Left cardiac atrium (tissue), 4 donors: ENCODE measurements at regions not wholly inside any gene's neighbourhood (a gene's known extent, or its start where the extent isn't known, plus 50 kb on each side); places are given as distances from the start of the nearest gene placed in this dataset.
"Not testable (repeated sequence)": the region's sequence is repeated elsewhere in the genome, so short reads cannot be mapped to it uniquely, and the experiment has no call there.

Experiments
- ATAC-seq, 2 donors: fragments of 200-7000 bp; cut with Tn5 transposase; one replicate each; pipeline ENCODE4 v1.9.1; 2020; ENCODE audit warnings: mild to moderate bottlenecking in 2 of 2, moderate library complexity in 2 of 2
- DNase-seq: peaks from one replicate; pipeline ENCODE4 v3.0.0-alpha.2; 2020
- intact Hi-C, 2 donors: fragments of 100-400 bp; cut with DNase I; formaldehyde crosslinking; loops; one replicate each; pipeline versions ENCODE4 v1.14.1 to v1.15.1; 2022 to 2023
- donor health status: DM: no; HTN: yes; CAD: no.
- donor health status: DM: no; HTN: yes; CAD: no; lungs with severe emphysema.
- donor health status: DM: yes; HTN: yes; CAD: no.
- donor health status: Dilated cardiomyopathy.

- intact Hi-C loops, result no loop called here
- no peak for DNase-seq
Measured at GRCh38 chr6:4338884-4339283, 203.5 kb upstream of the ECI2 start.

GRCh38 chr6:4336778-4337442, 201.5 kb upstream of the ECI2 start:
- DNase-seq (no peak), ATAC-seq (peak in 1 of 2 donors; percentile 39)
- intact Hi-C loops, result no loop called here

More at GRCh38 chr6:4338884-4339283, 203.5 kb upstream of the ECI2 start:
- no peak for ATAC-seq

GRCh38 chr6:4336084-4336483, 200.7 kb upstream of the ECI2 start:
- intact Hi-C loops, result no loop called here
- ATAC-seq, result no peak
- no peak for DNase-seq

- intact Hi-C loops, ATAC-seq, DNase-seq: not testable (repeated sequence)
Measured at GRCh38 chr6:4334158-4334740, 198.9 kb upstream of the ECI2 start.

GRCh38 chr6:4327841-4328240, 192.5 kb upstream of the ECI2 start:
- no peak for ATAC-seq
- no peak for DNase-seq
- intact Hi-C loops, result no loop called here

GRCh38 chr6:4324746-4325145, 189.4 kb upstream of the ECI2 start:
- DNase-seq, result no peak
- ATAC-seq, result no peak
- intact Hi-C loops, result no loop called here

- DNase-seq (no peak), ATAC-seq (no peak)
- intact Hi-C loops, result no loop called here
Measured at GRCh38 chr6:4323322-4323721, 187.9 kb upstream of the ECI2 start.

- DNase-seq (no peak), ATAC-seq (peak in 1 of 2 donors; percentile 58)
- intact Hi-C loops, result no loop called here
Measured at GRCh38 chr6:4322846-4323309, 187.5 kb upstream of the ECI2 start.

- DNase-seq, result no peak
- intact Hi-C loops, result no loop called here
- ATAC-seq, result no peak
Measured at GRCh38 chr6:4322134-4322845, 186.9 kb upstream of the ECI2 start.

GRCh38 chr6:4320860-4321259, 185.5 kb upstream of the ECI2 start:
- intact Hi-C loops, result no loop called here
- DNase-seq, result no peak
- ATAC-seq, result peak in 1 of 2 donors; percentile 74

- ATAC-seq, result peak; percentile 41 to 64
- DNase-seq, result no peak
- intact Hi-C loops, result no loop called here
Measured at GRCh38 chr6:4319981-4320683, 184.8 kb upstream of the ECI2 start.

- intact Hi-C loops, result no loop called here
- DNase-seq (no peak), ATAC-seq (no peak)
Measured at GRCh38 chr6:4318321-4318720, 182.9 kb upstream of the ECI2 start.

- intact Hi-C loops, result no loop called here
- DNase-seq, result peak; percentile 60
- ATAC-seq, result peak; percentile 46 to 65
Measured at GRCh38 chr6:4316867-4317400, 181.6 kb upstream of the ECI2 start.

GRCh38 chr6:4314201-4314707, 178.9 kb upstream of the ECI2 start:
- no peak for DNase-seq
- no peak for ATAC-seq
- intact Hi-C loops, result no loop called here

- intact Hi-C loops, result no loop called here
- peak; percentile 61 for DNase-seq
Measured at GRCh38 chr6:4313044-4313686, 177.8 kb upstream of the ECI2 start.

GRCh38 chr6:4311976-4312860, 176.8 kb upstream of the ECI2 start:
- ATAC-seq (no peak), DNase-seq (no peak)
- intact Hi-C loops, result no loop called here

More at GRCh38 chr6:4313044-4313686, 177.8 kb upstream of the ECI2 start:
- peak; percentile 74 to 91 for ATAC-seq

GRCh38 chr6:4309540-4309939, 174.2 kb upstream of the ECI2 start:
- no peak for ATAC-seq
- intact Hi-C loops, result no loop called here
- DNase-seq, result no peak

GRCh38 chr6:4308364-4308763, 173.0 kb upstream of the ECI2 start:
- ATAC-seq (no peak), DNase-seq (no peak)
- intact Hi-C loops, result no loop called here
